Skin epidermis (tissue), 12 donors: ENCODE measurements at regions not wholly inside any gene's neighbourhood (a gene's known extent, or its start where the extent isn't known, plus 50 kb on each side); places are given as distances from the start of the nearest gene placed in this dataset.
"Not testable (repeated sequence)": the region's sequence is repeated elsewhere in the genome, so short reads cannot be mapped to it uniquely, and the experiment has no call there.

Experiments
- H3K27ac ChIP-seq, 21 experiments: fragments of 200-600 bp; sonication (generic) in 11 of 21; one replicate each; pipeline ENCODE4 v1.5.0; 2020; ENCODE audit warnings: mild to moderate bottlenecking in 3 of 21, inconsistent platforms in 2 of 21, moderate library complexity in 2 of 21
- H3K4me3 ChIP-seq, 7 experiments: fragments of 200-600 bp; sonication (generic) in 2 of 7; one replicate each; pipeline ENCODE4 v1.5.0; 2020; ENCODE audit warnings: inconsistent platforms in 2 of 7, mild to moderate bottlenecking in 2 of 7, moderate library complexity in 1 of 7

DNA sequence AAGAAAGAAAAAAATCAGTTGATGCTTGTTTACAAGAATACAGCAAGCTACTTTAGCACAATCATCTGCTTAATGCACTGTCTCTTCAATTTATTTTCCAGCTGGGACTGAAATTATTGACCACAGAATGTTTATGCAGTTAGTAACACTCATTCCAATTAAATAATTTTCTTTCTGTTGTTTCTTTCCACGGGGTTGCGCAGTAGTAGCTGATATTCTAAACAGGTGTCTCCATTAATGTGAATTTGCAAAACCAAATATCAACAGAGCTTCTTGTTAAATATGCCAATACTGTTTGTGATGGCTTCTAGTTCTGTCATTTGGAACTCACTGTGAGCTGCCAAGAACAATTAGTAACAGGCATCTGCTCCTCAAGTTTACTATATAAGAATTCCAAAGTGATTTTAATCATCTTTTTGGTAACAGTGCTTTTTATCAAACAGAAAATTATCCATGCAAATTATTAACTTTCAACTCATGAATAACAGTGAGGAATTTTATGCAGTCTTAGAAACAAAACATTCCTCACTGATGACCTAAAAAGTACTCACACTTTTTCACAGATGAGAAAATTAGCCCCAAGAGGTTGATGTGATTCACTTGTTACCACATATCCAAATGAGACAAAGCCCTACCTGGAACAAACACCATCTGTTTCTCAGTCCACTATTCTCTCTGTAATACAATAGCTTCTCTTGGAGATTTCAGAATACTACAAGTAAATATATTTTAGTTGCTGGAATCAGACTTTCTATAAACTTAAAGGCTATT lies 567.6 kb upstream of the RGMB start:
- Histone ChIP-seq H3K27ac (no peak overlapping the region), H3K4me3 (no peak overlapping the region)

- H3K27ac ChIP-seq: no peak overlapping the region
- no peak overlapping the region for H3K4me3 ChIP-seq
These were observed 566.9 kb upstream of the RGMB start for GRCh38 chr5:98206566-98206965.

GRCh38 chr5:98209418-98209817 lies 564.0 kb upstream of the RGMB start:
- H3K4me3 ChIP-seq: no peak overlapping the region
- H3K27ac ChIP-seq: no peak overlapping the region

- no peak overlapping the region for H3K4me3 ChIP-seq
- no peak overlapping the region for H3K27ac ChIP-seq
These were observed 559.0 kb upstream of the RGMB start for GRCh38 chr5:98214240-98215051.

DNA sequence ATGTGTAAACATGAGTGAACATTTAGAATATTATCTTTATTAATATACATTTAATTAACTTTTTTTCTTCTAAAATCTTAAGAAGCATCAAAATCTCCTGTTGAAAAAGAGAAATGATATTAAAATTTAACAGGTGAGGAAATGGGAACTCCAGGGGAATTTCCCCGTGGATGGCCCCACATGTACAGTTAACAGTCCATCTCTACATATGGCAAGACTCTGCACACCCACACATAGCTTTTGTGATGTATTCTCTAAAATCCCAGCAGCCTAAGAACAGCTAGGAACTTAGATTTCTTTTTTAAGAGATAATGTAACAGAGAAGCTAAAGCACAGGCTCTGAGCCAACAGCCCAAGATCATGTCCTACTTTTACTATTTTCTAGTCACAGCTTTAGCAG lies 556.3 kb upstream of the RGMB start:
- Histone ChIP-seq H3K4me3 (no peak overlapping the region), H3K27ac (no peak overlapping the region)

DNA sequence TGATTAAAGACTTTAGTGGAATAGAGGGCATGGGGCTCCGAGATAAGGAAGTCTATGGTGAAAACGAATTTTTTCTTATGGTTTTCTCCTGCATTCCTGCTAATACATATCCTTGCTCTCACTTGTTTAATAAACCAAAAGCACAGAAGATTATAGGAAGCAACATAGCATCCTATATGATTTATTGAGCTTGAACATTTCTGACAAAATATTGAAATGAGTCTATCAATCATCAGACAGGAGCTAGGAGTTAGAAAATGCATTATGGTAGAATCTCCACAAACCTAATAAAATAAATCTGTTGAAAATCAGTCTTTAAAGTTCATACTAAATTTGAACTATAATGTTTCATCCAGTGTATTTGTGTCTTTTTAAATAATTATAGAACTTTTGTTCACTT lies 554.6 kb upstream of the RGMB start:
- no peak overlapping the region for H3K4me3 ChIP-seq
- no peak overlapping the region for H3K27ac ChIP-seq

DNA sequence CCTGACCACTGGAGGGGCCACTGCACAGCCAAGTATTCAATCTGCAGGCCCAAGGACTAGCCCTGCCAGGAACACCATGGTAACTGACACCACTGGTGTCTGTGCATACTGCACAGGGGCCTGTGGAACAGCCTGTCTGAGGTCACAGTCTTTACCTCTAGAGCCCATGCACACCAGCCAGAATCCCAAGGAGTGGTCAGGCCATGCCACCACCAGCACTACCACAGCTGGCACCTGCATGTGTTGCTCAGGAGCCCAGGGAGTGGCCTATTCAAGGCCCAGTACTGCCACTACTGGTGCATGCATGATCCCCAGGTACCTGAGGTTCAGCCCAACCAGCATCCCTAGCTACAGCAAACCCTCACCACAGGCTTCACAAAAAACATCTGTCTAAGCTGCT lies 546.0 kb upstream of the RGMB start:
- Histone ChIP-seq H3K4me3 (no peak overlapping the region), H3K27ac (no peak overlapping the region)

DNA sequence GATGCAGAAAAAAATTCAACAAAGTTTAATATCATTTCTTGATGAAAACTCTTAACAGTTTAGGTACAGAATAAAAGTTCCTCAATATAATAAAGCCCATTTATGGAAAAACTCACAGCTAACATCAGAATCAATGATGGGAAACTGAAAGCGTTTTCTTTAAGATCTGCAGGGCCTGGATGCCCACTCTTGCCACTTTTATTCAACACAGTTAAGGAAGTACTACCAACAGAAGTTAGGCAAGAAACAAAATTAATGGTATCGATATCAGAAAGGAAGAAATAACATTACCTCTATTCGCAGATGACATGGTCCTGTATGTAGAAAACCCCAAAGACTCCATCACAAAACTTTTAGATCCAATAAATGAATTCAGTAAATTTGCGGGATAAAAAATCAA lies 542.4 kb upstream of the RGMB start:
- no peak overlapping the region for H3K4me3 ChIP-seq
- no peak overlapping the region for H3K27ac ChIP-seq

DNA sequence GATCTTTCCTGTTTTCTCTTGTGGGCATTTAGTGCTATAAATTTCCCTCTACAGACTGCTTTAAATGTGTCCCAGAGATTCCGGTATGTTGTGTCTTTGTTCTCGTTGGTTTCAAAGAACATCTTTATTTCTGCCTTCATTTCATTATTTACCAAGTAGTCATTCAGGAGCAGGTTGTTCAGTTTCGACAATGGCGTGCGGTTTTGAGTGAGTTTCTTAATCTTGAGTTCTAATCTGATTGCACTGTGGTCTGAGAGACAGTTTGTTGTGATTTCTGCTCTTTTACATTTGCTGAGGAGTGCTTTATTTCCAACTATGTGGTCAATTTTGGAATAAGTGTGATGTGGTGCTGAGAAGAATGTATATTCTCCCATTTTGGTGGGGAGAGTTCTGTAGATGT lies 535.7 kb upstream of the RGMB start:
- H3K4me3 ChIP-seq: not testable (repeated sequence)

DNA sequence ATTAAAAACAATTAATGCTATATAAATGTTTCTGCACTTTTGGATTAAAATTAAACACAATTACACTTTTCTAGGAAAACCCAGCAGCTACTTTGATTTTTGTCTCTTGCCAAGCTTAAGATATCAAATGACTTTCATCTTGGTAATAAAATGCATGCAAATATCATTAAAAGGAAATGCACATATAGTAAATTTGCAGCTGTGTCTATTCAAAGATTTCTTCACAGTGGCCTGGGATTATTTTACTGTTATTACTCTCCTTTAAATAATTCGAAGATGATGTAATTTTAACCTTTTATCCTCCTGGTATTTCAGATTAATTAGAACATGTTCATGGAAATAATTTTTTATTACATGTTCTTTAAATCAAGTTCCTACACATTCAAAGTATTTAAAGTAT lies 529.5 kb upstream of the RGMB start:
- Histone ChIP-seq H3K27ac (no peak overlapping the region), H3K4me3 (no peak overlapping the region)

More for the DNA sequence above, 535.7 kb upstream of the RGMB start:
- H3K27ac ChIP-seq: not testable (repeated sequence)

GRCh38 chr5:98248949-98249348 lies 524.5 kb upstream of the RGMB start:
- H3K27ac ChIP-seq: no peak overlapping the region
- no peak overlapping the region for H3K4me3 ChIP-seq

DNA sequence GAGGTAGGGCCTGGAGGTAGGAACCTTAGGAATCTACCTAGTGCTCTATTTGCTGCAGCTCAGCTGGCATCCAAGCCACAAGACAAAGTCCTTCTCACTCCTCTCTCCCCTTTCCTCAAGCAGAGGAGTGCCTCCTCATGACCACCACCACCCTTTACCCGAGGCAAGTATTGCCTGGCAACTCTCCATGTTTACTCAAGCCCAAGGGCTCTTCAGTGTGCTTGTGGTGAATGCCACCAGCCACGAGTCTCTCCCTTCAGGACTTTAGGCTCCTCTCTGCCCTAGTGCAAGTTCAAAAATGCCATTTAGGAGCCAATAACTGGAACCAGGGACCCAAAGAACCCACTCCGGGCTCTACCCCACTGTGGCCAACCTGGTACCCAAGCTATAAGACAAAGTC lies 514.5 kb upstream of the RGMB start:
- Histone ChIP-seq H3K4me3 (no peak overlapping the region), H3K27ac (no peak overlapping the region)

GRCh38 chr5:98259595-98259994 lies 513.9 kb upstream of the RGMB start:
- Histone ChIP-seq H3K27ac (no peak overlapping the region), H3K4me3 (no peak overlapping the region)

DNA sequence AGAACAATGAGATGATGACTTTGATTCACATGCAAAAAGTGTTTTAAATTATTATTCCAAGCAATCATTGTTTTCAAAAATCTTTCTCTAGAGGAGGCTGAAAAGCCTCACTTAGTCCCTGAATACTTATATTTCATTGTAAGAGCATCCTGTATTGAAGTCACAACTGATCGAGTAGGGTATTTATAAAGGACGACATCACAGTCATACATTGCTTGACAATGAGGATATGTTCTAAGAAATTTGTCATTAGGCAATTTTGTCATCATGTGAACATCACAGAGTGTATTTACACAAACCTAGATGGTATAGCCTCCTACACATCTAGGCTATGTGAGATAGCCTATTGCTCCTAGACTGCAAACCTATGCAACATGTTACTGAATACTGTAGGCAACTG lies 510.4 kb upstream of the RGMB start:
- H3K4me3 ChIP-seq: no peak overlapping the region
- no peak overlapping the region for H3K27ac ChIP-seq

DNA sequence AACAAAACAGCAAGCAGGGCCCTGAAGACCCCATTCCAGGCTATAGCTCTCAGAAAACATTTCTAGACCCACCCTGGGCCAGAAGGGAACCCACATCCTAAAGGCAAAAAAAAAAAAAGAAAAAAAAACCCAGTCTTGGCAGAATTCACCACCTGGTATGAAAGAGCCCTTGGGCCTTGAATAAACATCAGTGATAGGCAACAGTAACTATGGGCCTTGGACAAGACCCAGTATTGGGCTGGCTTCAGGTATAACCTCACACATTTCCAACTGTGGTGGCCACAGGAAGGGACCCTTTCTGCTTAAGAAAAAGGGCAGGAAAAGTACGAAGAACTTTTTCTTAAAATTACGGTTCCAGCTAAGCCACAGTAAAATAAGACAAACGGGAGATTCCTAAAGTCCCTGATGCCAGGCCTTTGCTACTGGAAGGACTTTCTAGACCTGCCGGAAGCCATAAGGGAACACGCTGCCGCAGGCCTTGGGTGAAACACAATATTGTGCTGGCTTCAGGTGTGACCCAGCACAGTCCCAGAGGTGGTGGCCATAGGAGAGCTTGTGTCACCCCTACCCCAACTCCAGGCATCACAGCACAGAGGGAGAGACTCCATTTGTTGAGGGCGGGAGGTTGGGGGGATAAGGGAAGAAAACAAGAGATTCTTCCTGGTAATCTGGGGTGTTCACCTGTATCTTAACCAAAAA lies 505.2 kb upstream of the RGMB start:
- Histone ChIP-seq H3K27ac (no peak overlapping the region), H3K4me3 (no peak overlapping the region)

DNA sequence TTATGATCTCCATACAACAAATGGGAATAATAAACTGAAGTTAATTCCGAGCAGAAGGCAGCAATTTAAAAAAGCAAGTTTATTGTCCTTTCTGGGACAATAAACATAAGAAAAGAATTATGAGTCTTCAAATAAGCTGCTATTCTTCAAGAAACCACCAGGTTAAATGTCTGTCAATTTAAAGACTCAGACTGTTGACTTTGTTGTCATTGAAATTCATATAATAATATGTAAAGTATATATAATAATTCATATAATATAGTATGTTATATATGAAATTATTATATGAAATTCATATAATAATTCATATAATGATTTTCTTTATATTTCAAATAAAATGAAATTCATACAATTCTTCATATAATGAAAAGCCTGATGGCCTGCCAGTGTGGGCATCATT lies 497.5 kb upstream of the RGMB start:
- H3K27ac ChIP-seq: no peak overlapping the region
- no peak overlapping the region for H3K4me3 ChIP-seq

DNA sequence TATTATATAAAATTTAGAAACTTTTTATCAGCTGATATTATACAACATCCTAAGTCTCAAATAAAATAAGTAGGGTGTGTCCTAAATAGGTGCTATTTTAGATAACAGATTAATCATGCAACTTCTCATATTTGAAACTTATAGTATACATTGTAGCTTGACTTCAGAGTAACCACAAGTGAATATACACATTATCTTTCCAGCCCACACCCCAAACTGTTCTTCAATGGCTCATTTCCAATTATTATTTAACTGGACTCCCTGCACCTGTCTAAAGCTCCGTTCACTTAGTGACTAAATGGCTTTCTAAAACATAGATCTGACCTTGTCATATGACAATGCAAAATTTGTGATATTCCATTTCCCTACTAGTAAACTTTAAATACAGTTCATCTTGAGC lies 490.9 kb upstream of the RGMB start:
- no peak overlapping the region for H3K27ac ChIP-seq

DNA sequence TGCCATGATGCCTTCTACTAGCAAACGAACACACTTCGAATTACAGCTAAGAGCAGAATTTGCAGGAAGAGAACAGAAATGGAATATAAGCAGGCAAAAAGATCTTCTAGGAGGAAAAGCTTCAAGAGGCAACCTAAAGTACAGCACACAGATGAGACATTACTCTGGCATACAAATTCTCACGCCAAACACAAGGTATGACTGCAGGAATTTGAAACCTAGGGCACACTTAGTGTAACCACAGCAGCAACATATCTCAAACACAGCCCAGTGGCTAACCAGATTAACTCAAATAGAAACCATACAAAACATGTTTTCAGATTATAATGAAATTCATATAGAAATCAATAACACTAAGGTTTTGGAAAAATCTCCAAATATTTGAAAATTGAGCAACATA lies 481.0 kb upstream of the RGMB start:
- Histone ChIP-seq H3K4me3 (no peak overlapping the region), H3K27ac (no peak overlapping the region)

More for the DNA sequence above, 490.9 kb upstream of the RGMB start:
- no peak overlapping the region for H3K4me3 ChIP-seq

DNA sequence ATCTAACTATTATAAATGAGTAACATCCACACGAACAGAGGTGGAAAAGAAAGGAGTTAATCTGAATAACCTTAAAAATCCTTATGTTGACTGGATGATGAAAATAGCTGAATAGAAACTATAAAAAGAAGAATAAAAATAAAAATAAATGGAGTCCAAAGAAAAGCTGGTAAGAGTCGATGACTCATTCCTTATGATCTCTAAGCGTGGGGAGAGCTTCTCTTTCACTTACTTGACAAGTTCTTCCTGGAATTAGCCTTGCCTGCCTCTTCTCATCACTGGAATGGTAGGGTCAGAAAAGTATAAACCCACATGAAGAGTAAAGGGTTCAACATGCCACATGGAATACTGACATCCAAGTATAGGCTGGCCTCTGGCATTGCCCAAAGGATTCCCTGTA lies 477.0 kb upstream of the RGMB start:
- Histone ChIP-seq H3K4me3 (no peak overlapping the region), H3K27ac (no peak overlapping the region)

DNA sequence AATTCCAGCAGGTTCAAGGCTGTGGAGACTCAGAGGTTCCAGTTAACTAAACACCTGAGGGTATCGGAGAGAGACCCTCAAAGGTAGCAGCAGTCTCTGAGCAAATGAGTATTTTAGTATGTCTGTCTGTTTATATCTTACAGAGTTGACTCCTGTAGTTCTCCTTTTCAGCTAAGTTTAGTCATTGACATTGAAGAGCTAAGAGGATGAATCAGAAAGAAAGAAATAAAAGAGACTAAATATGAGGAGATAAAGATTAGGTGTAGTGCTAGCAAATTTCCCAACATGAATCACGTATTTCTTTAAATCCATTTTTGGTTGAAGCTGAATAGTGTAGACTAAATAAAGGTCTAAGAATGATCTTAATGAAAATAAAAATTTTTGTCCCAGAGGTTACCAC lies 474.0 kb upstream of the RGMB start:
- Histone ChIP-seq H3K4me3 (no peak overlapping the region), H3K27ac (no peak overlapping the region)

- H3K27ac ChIP-seq: no peak overlapping the region
- no peak overlapping the region for H3K4me3 ChIP-seq
These were observed 471.9 kb upstream of the RGMB start for GRCh38 chr5:98301547-98301946.
